Eye (tissue), 1 donor: ENCODE measurements at regions not wholly inside any gene's neighbourhood (a gene's known extent, or its start where the extent isn't known, plus 50 kb on each side); places are given as distances from the start of the nearest gene placed in this dataset.
"Not testable (repeated sequence)": the region's sequence is repeated elsewhere in the genome, so short reads cannot be mapped to it uniquely, and the experiment has no call there.

Source experiments
- DNase-seq: peaks from one replicate; pipeline ENCODE4 v3.0.0-alpha.2; 2015

GRCh38 chr4:89492581-89493071 is 185.0 kb upstream of the GPRIN3 start:
- no peak for DNase-seq

GRCh38 chr4:89491761-89492160 is 184.2 kb upstream of the GPRIN3 start:
- peak; percentile 30 for DNase-seq

- not testable (repeated sequence) for DNase-seq
Measured at GRCh38 chr4:89489921-89490431, 182.4 kb upstream of the GPRIN3 start.

- DNase-seq = no peak
Measured at GRCh38 chr4:89489338-89489771, 181.8 kb upstream of the GPRIN3 start.

- DNase-seq = no peak
Measured at GRCh38 chr4:89488736-89489135, 181.1 kb upstream of the GPRIN3 start.

GRCh38 chr4:89486673-89487072 is 179.1 kb upstream of the GPRIN3 start:
- no peak for DNase-seq

GRCh38 chr4:89486042-89486441 is 178.4 kb upstream of the GPRIN3 start:
- DNase-seq = peak; percentile 49

GRCh38 chr4:89483833-89484232 is 176.2 kb upstream of the GPRIN3 start:
- DNase-seq = no peak

GRCh38 chr4:89482926-89483595 is 175.5 kb upstream of the GPRIN3 start:
- DNase-seq = no peak

GRCh38 chr4:89482251-89482650 is 174.7 kb upstream of the GPRIN3 start:
- peak; percentile 71 for DNase-seq

- no peak for DNase-seq
Measured at GRCh38 chr4:89469930-89470375, 162.4 kb upstream of the GPRIN3 start.

GRCh38 chr4:89469516-89469915 is 161.9 kb upstream of the GPRIN3 start:
- no peak for DNase-seq

GRCh38 chr4:89468602-89469001 is 161.0 kb upstream of the GPRIN3 start:
- no peak for DNase-seq

- no peak for DNase-seq
Measured at GRCh38 chr4:89463341-89463740, 155.7 kb upstream of the GPRIN3 start.

GRCh38 chr4:89447543-89447942 is 139.9 kb upstream of the GPRIN3 start:
- DNase-seq = no peak

GRCh38 chr4:89446193-89446592 is 138.6 kb upstream of the GPRIN3 start:
- DNase-seq = no peak

- no peak for DNase-seq
Measured at GRCh38 chr4:89439533-89439932, 131.9 kb upstream of the GPRIN3 start.

- DNase-seq = peak; percentile 8
Measured at GRCh38 chr4:89438102-89438831, 130.7 kb upstream of the GPRIN3 start.

- DNase-seq = peak; percentile 54
Measured at GRCh38 chr4:89434364-89434988, 126.9 kb upstream of the GPRIN3 start.

- no peak for DNase-seq
Measured at GRCh38 chr4:89427782-89428181, 120.2 kb upstream of the GPRIN3 start.

GRCh38 chr4:89425023-89425422 is 117.4 kb upstream of the GPRIN3 start:
- DNase-seq = no peak

- DNase-seq = peak; percentile 49
Measured at GRCh38 chr4:89422441-89422990, 114.9 kb upstream of the GPRIN3 start.

- DNase-seq = no peak
Measured at GRCh38 chr4:89420507-89420906, 112.9 kb upstream of the GPRIN3 start.
